ENCODE measurements at regions not wholly inside any gene's neighbourhood (a gene's known extent, or its start where the extent isn't known, plus 50 kb on each side); places are given as distances from the start of the nearest gene placed in this dataset.

- no peak for DNase-seq (ENCODE audit: low spot score)
- no peaks in the 10 kb centered on the region for H4K20me1 ChIP-seq (ENCODE audit: insufficient read depth, poor library complexity, severe bottlenecking)
- no peaks in the 10 kb centered on the region for H3K79me2 ChIP-seq
- peaks cover 4% of the 10 kb centered on the region for H3K9me2 ChIP-seq (replicated peaks; ENCODE audit: insufficient read depth)
- no peak overlapping the region for H2AFZ ChIP-seq
- H3K4me2 ChIP-seq, result no peak overlapping the region
- no peaks in the 10 kb centered on the region for H3K27me3 ChIP-seq
- 17% methylated on average over 5 of the region's 5 CpGs for WGBS (ENCODE audit: low lambda C conversion rate, missing lambda C conversion rate)
- no peak overlapping the region for H3K27ac ChIP-seq
- no peaks in the 10 kb centered on the region for H3K36me3 ChIP-seq (replicated peaks; ENCODE audit: insufficient read depth, low read depth)
- H3K4me3 ChIP-seq, result no peak overlapping the region
- no peaks in the 10 kb centered on the region for H3K9me3 ChIP-seq (ENCODE audit: low read depth)
- no peak for TF ChIP-seq EZH2 (IDR thresholded peaks at IDR 0.05; ENCODE audit: borderline replicate concordance)
- TF ChIP-seq EZH2phosphoT487 (IDR thresholded peaks at IDR 0.05; ENCODE audit: low read depth, severe bottlenecking, unreplicated experiment), result no peak
- TF ChIP-seq CTCF (IDR thresholded peaks at IDR 0.05; ENCODE audit: poor library complexity), result no peak
- H3K4me1 ChIP-seq (ENCODE audit: insufficient read depth), result no peaks in the 10 kb centered on the region
These were observed 205.9 kb downstream of the NSG2 start for GRCh38 chr5:174251305-174252000.

- Histone ChIP-seq H2AFZ (no peak overlapping the region), H3K27ac (no peak overlapping the region), H3K9me3 (ENCODE audit: low read depth) (no peaks in the 10 kb centered on the region), H4K20me1 (ENCODE audit: insufficient read depth, poor library complexity, severe bottlenecking) (no peaks in the 10 kb centered on the region), H3K4me2 (no peak overlapping the region), H3K4me3 (no peak overlapping the region), H3K36me3 (replicated peaks; ENCODE audit: insufficient read depth, low read depth) (no peaks in the 10 kb centered on the region), H3K27me3 (no peaks in the 10 kb centered on the region), H3K79me2 (no peaks in the 10 kb centered on the region), H3K4me1 (ENCODE audit: insufficient read depth) (no peaks in the 10 kb centered on the region), H3K9me2 (replicated peaks; ENCODE audit: insufficient read depth) (peaks cover 4% of the 10 kb centered on the region)
- TF ChIP-seq EZH2 (IDR thresholded peaks at IDR 0.05; ENCODE audit: borderline replicate concordance) (no peak), EZH2phosphoT487 (IDR thresholded peaks at IDR 0.05; ENCODE audit: low read depth, severe bottlenecking, unreplicated experiment) (no peak), CTCF (IDR thresholded peaks at IDR 0.05; ENCODE audit: poor library complexity) (no peak)
- DNase-seq (ENCODE audit: low spot score), result no peak
- 38% methylated on average over 1 of the region's 1 CpG for WGBS (ENCODE audit: low lambda C conversion rate, missing lambda C conversion rate)
These were observed 206.6 kb downstream of the NSG2 start for GRCh38 chr5:174252121-174252520.

- H3K4me3 ChIP-seq, result no peak overlapping the region
- no peaks in the 10 kb centered on the region for H3K9me2 ChIP-seq (replicated peaks; ENCODE audit: insufficient read depth)
- H3K9me3 ChIP-seq (ENCODE audit: low read depth), result no peaks in the 10 kb centered on the region
- TF ChIP-seq CTCF (IDR thresholded peaks at IDR 0.05; ENCODE audit: poor library complexity) (no peak), EZH2 (IDR thresholded peaks at IDR 0.05; ENCODE audit: borderline replicate concordance) (no peak), EZH2phosphoT487 (IDR thresholded peaks at IDR 0.05; ENCODE audit: low read depth, severe bottlenecking, unreplicated experiment) (no peak)
- H3K4me2 ChIP-seq, result no peak overlapping the region
- DNase-seq (ENCODE audit: low spot score), result no peak
- no peaks in the 10 kb centered on the region for H3K36me3 ChIP-seq (replicated peaks; ENCODE audit: insufficient read depth, low read depth)
- H3K4me1 ChIP-seq (ENCODE audit: insufficient read depth), result no peaks in the 10 kb centered on the region
- H3K27me3 ChIP-seq, result no peaks in the 10 kb centered on the region
- no peak overlapping the region for H2AFZ ChIP-seq
- WGBS (ENCODE audit: low lambda C conversion rate, missing lambda C conversion rate), result 86% methylated on average over 8 of the region's 8 CpGs
- no peaks in the 10 kb centered on the region for H4K20me1 ChIP-seq (ENCODE audit: insufficient read depth, poor library complexity, severe bottlenecking)
- no peaks in the 10 kb centered on the region for H3K79me2 ChIP-seq
- H3K27ac ChIP-seq, result no peak overlapping the region
These were observed 214.4 kb downstream of the NSG2 start for GRCh38 chr5:174259696-174260420.
